ENCODE measurements at regions not wholly inside any gene's neighbourhood (a gene's known extent, or its start where the extent isn't known, plus 50 kb on each side); places are given as distances from the start of the nearest gene placed in this dataset.

GRCh38 chr18:73790587-73790986 lies 357.0 kb downstream of the FBXO15 start:
- no peak for TF ChIP-seq CTCF (conservative IDR thresholded peaks at IDR 0.05; ENCODE audit: low read depth)
- ChIA-PET POLR2A (ENCODE audit: low non-redundant PET) (no interaction called here), CTCF (interaction anchor here (0.9 kb wide), 1 partner anchor 37 kb away, joined by 3 read pairs; no protein-coding TSS in a partner anchor)
- DNase-seq (ENCODE audit: low spot score) = peak; percentile 17
- H3K27ac ChIP-seq = no peak overlapping the region

- CTCF ChIA-PET = no interaction called here
Measured at GRCh38 chr18:73787316-73787715, 360.3 kb downstream of the FBXO15 start.

GRCh38 chr18:73785300-73785699 lies 362.3 kb downstream of the FBXO15 start:
- no peak overlapping the region for H3K27ac ChIP-seq
- ChIA-PET CTCF (no interaction called here), POLR2A (ENCODE audit: low non-redundant PET) (no interaction called here)
- no peak for TF ChIP-seq CTCF (conservative IDR thresholded peaks at IDR 0.05; ENCODE audit: low read depth)
- DNase-seq (ENCODE audit: low spot score) = no peak

More at GRCh38 chr18:73787316-73787715, 360.3 kb downstream of the FBXO15 start:
- POLR2A ChIA-PET (ENCODE audit: low non-redundant PET) = no interaction called here
- no peak for DNase-seq (ENCODE audit: low spot score)
- no peak for TF ChIP-seq CTCF (conservative IDR thresholded peaks at IDR 0.05; ENCODE audit: low read depth)
- no peak overlapping the region for H3K27ac ChIP-seq

- H3K27ac ChIP-seq = no peak overlapping the region
- no peak for TF ChIP-seq CTCF (conservative IDR thresholded peaks at IDR 0.05; ENCODE audit: low read depth)
- ChIA-PET POLR2A (ENCODE audit: low non-redundant PET) (no interaction called here), CTCF (no interaction called here)
- DNase-seq (ENCODE audit: low spot score) = no peak
Measured at GRCh38 chr18:73784853-73785252, 362.8 kb downstream of the FBXO15 start.

GRCh38 chr18:73782405-73782804 lies 365.2 kb downstream of the FBXO15 start:
- DNase-seq (ENCODE audit: low spot score) = no peak
- ChIA-PET POLR2A (ENCODE audit: low non-redundant PET) (no interaction called here), CTCF (no interaction called here)
- TF ChIP-seq CTCF (conservative IDR thresholded peaks at IDR 0.05; ENCODE audit: low read depth) = no peak
- H3K27ac ChIP-seq = no peak overlapping the region

- no peak for DNase-seq (ENCODE audit: low spot score)
- ChIA-PET CTCF (no interaction called here), POLR2A (ENCODE audit: low non-redundant PET) (no interaction called here)
- TF ChIP-seq CTCF (conservative IDR thresholded peaks at IDR 0.05; ENCODE audit: low read depth) = no peak
- no peak overlapping the region for H3K27ac ChIP-seq
Measured at GRCh38 chr18:73780218-73780617, 367.4 kb downstream of the FBXO15 start.

- POLR2A ChIA-PET (ENCODE audit: low non-redundant PET) = no interaction called here
- CTCF ChIA-PET = no interaction called here
Measured at GRCh38 chr18:73778032-73778359, 369.6 kb downstream of the FBXO15 start.

More at GRCh38 chr18:73778032-73778359, 369.6 kb downstream of the FBXO15 start:
- no peak overlapping the region for H3K27ac ChIP-seq
- TF ChIP-seq CTCF (conservative IDR thresholded peaks at IDR 0.05; ENCODE audit: low read depth) = no peak
- DNase-seq (ENCODE audit: low spot score) = no peak

All from RWPE1 (cell line).